Left ventricle myocardium inferior (tissue), 1 donor: ENCODE measurements at regions not wholly inside any gene's neighbourhood (a gene's known extent, or its start where the extent isn't known, plus 50 kb on each side); places are given as distances from the start of the nearest gene placed in this dataset.

Experiments
- DNase-seq: peaks from one replicate; pipeline ENCODE4 v3.0.0-alpha.2; 2020
- H3K27ac ChIP-seq: fragments of 200-600 bp; replicated peaks from 2 replicates; pipeline ENCODE4 v1.8.0; 2021
- H3K27me3 ChIP-seq: fragments of 200-600 bp; 2 replicates; pipeline ENCODE4 v1.8.0; 2021; ENCODE audit warnings: low read depth
- H3K36me3 ChIP-seq: fragments of 200-600 bp; 2 replicates; pipeline ENCODE4 v1.8.0; 2021
- H3K4me1 ChIP-seq: fragments of 200-600 bp; 2 replicates; pipeline ENCODE4 v1.8.0; 2021
- H3K4me3 ChIP-seq: fragments of 200-600 bp; 2 replicates; pipeline ENCODE4 v1.8.0; 2021; ENCODE audit warnings: mild to moderate bottlenecking, moderate library complexity
- H3K9me3 ChIP-seq: fragments of 200-600 bp; replicated peaks from 2 replicates; pipeline ENCODE4 v1.8.0; 2021
- CTCF ChIP-seq: fragments of 200-600 bp; IDR thresholded peaks from 2 replicates; pipeline ENCODE4 v1.8.0; 2021; ENCODE audit warnings: antibody characterized with exemption, mild to moderate bottlenecking, borderline replicate concordance
- intact Hi-C: fragments of 100-400 bp; cut with micrococcal nuclease; formaldehyde crosslinking; loops from one replicate; pipeline ENCODE4 v1.11.0; 2022
- donor health status: DM: no; HTN: yes; CAD: no; lungs with severe emphysema.

- Histone ChIP-seq H3K36me3 (no peaks in the 10 kb centered on the region), H3K9me3 (no peaks in the 10 kb centered on the region), H3K27me3 (no peaks in the 10 kb centered on the region), H3K4me3 (no peak overlapping the region), H3K27ac (no peak overlapping the region), H3K4me1 (peaks cover 29% of the 10 kb centered on the region)
- intact Hi-C loops: no loop called here
- no peak for DNase-seq
- no peak for TF ChIP-seq CTCF
These were observed 80.3 kb downstream of the HMHB1 start for GRCh38 chr5:143892271-143892670.

- no peak overlapping the region for H3K27ac ChIP-seq
These were observed 80.9 kb downstream of the HMHB1 start for GRCh38 chr5:143892908-143893307.

GRCh38 chr5:143893638-143894037 lies 81.7 kb downstream of the HMHB1 start:
- TF ChIP-seq CTCF: no peak
- Histone ChIP-seq H3K36me3 (no peaks in the 10 kb centered on the region), H3K9me3 (no peaks in the 10 kb centered on the region), H3K4me3 (no peak overlapping the region), H3K4me1 (peaks cover 20% of the 10 kb centered on the region), H3K27me3 (no peaks in the 10 kb centered on the region), H3K27ac (no peak overlapping the region)
- no peak for DNase-seq
- intact Hi-C loops: no loop called here

More at GRCh38 chr5:143892908-143893307, 80.9 kb downstream of the HMHB1 start:
- Histone ChIP-seq H3K9me3 (no peaks in the 10 kb centered on the region), H3K4me3 (no peak overlapping the region), H3K36me3 (no peaks in the 10 kb centered on the region), H3K27me3 (no peaks in the 10 kb centered on the region), H3K4me1 (peaks cover 28% of the 10 kb centered on the region)
- DNase-seq: no peak
- intact Hi-C loops: no loop called here
- no peak for TF ChIP-seq CTCF

- H3K4me3 ChIP-seq: no peak overlapping the region
- H3K27ac ChIP-seq: no peak overlapping the region
- DNase-seq: no peak
- H3K4me1 ChIP-seq: peaks cover 12% of the 10 kb centered on the region
- H3K27me3 ChIP-seq: no peaks in the 10 kb centered on the region
- intact Hi-C loops: no loop called here
- no peak for TF ChIP-seq CTCF
- H3K9me3 ChIP-seq: no peaks in the 10 kb centered on the region
- H3K36me3 ChIP-seq: no peaks in the 10 kb centered on the region
These were observed 84.6 kb downstream of the HMHB1 start for GRCh38 chr5:143896516-143896915.

- intact Hi-C loops: no loop called here
- peaks cover 11% of the 10 kb centered on the region for H3K4me1 ChIP-seq
- no peak overlapping the region for H3K27ac ChIP-seq
- DNase-seq: no peak
- no peaks in the 10 kb centered on the region for H3K36me3 ChIP-seq
- no peak overlapping the region for H3K4me3 ChIP-seq
- no peaks in the 10 kb centered on the region for H3K27me3 ChIP-seq
- no peak for TF ChIP-seq CTCF
- no peaks in the 10 kb centered on the region for H3K9me3 ChIP-seq
These were observed 85.0 kb downstream of the HMHB1 start for GRCh38 chr5:143896966-143897365.

GRCh38 chr5:143898381-143898780 lies 86.4 kb downstream of the HMHB1 start:
- H3K36me3 ChIP-seq: no peaks in the 10 kb centered on the region
- no peak for TF ChIP-seq CTCF
- no peak overlapping the region for H3K27ac ChIP-seq
- H3K9me3 ChIP-seq: no peaks in the 10 kb centered on the region
- no peak for DNase-seq
- intact Hi-C loops: no loop called here
- no peak overlapping the region for H3K4me3 ChIP-seq
- H3K4me1 ChIP-seq: peaks cover 7% of the 10 kb centered on the region
- H3K27me3 ChIP-seq: no peaks in the 10 kb centered on the region
